ENCODE measurements at regions not wholly inside any gene's neighbourhood (a gene's known extent, or its start where the extent isn't known, plus 50 kb on each side); places are given as distances from the start of the nearest gene placed in this dataset.

- Histone ChIP-seq H3K4me3 (ENCODE audit: low read length) (no peak overlapping the region), H3K27ac (ENCODE audit: low read depth in 1 of 2, low read length in 2 of 2) (no peak overlapping the region), H3K9me3 (ENCODE audit: control insufficient read depth in 1 of 2, insufficient read depth in 1 of 2, low read length in 2 of 2) (peaks cover 0 to 4% of the 10 kb centered on the region in 2 experiments), H3K36me3 (ENCODE audit: insufficient read depth, low read length) (no peaks in the 10 kb centered on the region), H3K4me1 (ENCODE audit: insufficient read depth, low read length) (no peaks in the 10 kb centered on the region), H3K27me3 (ENCODE audit: control insufficient read depth in 1 of 2, insufficient read depth in 2 of 2, low read length in 2 of 2) (no peaks in the 10 kb centered on the region)
- CTCF ChIA-PET, result no interaction called here
- intact Hi-C loops (cut with DNase I, micrococcal nuclease), result no loop called here
- POLR2A ChIA-PET, result no interaction called here
- H3K4me1 Mint-ChIP-seq (ENCODE audit: low read depth), result no peaks in the 10 kb centered on the region
- H3K9me3 Mint-ChIP-seq, result peaks cover 3% of the 10 kb centered on the region
- no peak for DNase-seq
- TF ChIP-seq CTCF (IDR thresholded peaks at IDR 0.05), result no peak
- no peak overlapping the region for H3K27ac Mint-ChIP-seq
- no peaks in the 10 kb centered on the region for H3K27me3 Mint-ChIP-seq
- ATAC-seq (ENCODE audit: poor library complexity), result no peak
- no peak overlapping the region for H3K4me3 Mint-ChIP-seq
- H3K36me3 Mint-ChIP-seq (ENCODE audit: low read depth), result no peaks in the 10 kb centered on the region
These were observed 1264.9 kb upstream of the USP15 start for GRCh38 chr12:60995256-60995825.

- DNase-seq (no peak), ATAC-seq (ENCODE audit: poor library complexity) (no peak)
- intact Hi-C loops (cut with DNase I, micrococcal nuclease), result no loop called here
- no peaks in the 10 kb centered on the region for H3K36me3 Mint-ChIP-seq (ENCODE audit: low read depth)
- no peak overlapping the region for H3K4me3 Mint-ChIP-seq
- ChIA-PET POLR2A (no interaction called here), CTCF (no interaction called here)
- no peak overlapping the region for H3K27ac ChIP-seq (ENCODE audit: low read depth in 1 of 2, low read length in 2 of 2)
- no peaks in the 10 kb centered on the region for H3K27me3 Mint-ChIP-seq
- no peaks in the 10 kb centered on the region for H3K4me1 Mint-ChIP-seq (ENCODE audit: low read depth)
- no peak overlapping the region for H3K27ac Mint-ChIP-seq
- peaks cover 0 to 4% of the 10 kb centered on the region in 2 experiments for H3K9me3 ChIP-seq (ENCODE audit: control insufficient read depth in 1 of 2, insufficient read depth in 1 of 2, low read length in 2 of 2)
- no peaks in the 10 kb centered on the region for H3K27me3 ChIP-seq (ENCODE audit: control insufficient read depth in 1 of 2, insufficient read depth in 2 of 2, low read length in 2 of 2)
- no peaks in the 10 kb centered on the region for H3K36me3 ChIP-seq (ENCODE audit: insufficient read depth, low read length)
- H3K4me3 ChIP-seq (ENCODE audit: low read length), result no peak overlapping the region
- TF ChIP-seq CTCF (IDR thresholded peaks at IDR 0.05), result no peak
- H3K4me1 ChIP-seq (ENCODE audit: insufficient read depth, low read length), result no peaks in the 10 kb centered on the region
- H3K9me3 Mint-ChIP-seq, result peaks cover 3% of the 10 kb centered on the region
These were observed 1262.3 kb upstream of the USP15 start for GRCh38 chr12:60997869-60998378.

GRCh38 chr12:61009192-61009591, 1251.0 kb upstream of the USP15 start:
- Histone ChIP-seq H3K27ac (ENCODE audit: low read depth in 1 of 2, low read length in 2 of 2) (no peak overlapping the region), H3K9me3 (ENCODE audit: control insufficient read depth in 1 of 2, insufficient read depth in 1 of 2, low read length in 2 of 2) (peaks cover 0 to 3% of the 10 kb centered on the region in 2 experiments), H3K4me3 (ENCODE audit: low read length) (no peak overlapping the region), H3K27me3 (ENCODE audit: control insufficient read depth in 1 of 2, insufficient read depth in 2 of 2, low read length in 2 of 2) (no peaks in the 10 kb centered on the region), H3K36me3 (ENCODE audit: insufficient read depth, low read length) (no peaks in the 10 kb centered on the region), H3K4me1 (ENCODE audit: insufficient read depth, low read length) (no peaks in the 10 kb centered on the region)
- ATAC-seq (ENCODE audit: poor library complexity) (no peak), DNase-seq (no peak)
- H3K27ac Mint-ChIP-seq, result no peak overlapping the region
- intact Hi-C loops (cut with DNase I, micrococcal nuclease), result no loop called here
- no peak overlapping the region for H3K4me3 Mint-ChIP-seq
- TF ChIP-seq CTCF (IDR thresholded peaks at IDR 0.05), result no peak
- ChIA-PET POLR2A (no interaction called here), CTCF (no interaction called here)
- no peaks in the 10 kb centered on the region for H3K4me1 Mint-ChIP-seq (ENCODE audit: low read depth)
- no peaks in the 10 kb centered on the region for H3K27me3 Mint-ChIP-seq
- H3K9me3 Mint-ChIP-seq, result no peaks in the 10 kb centered on the region
- H3K36me3 Mint-ChIP-seq (ENCODE audit: low read depth), result no peaks in the 10 kb centered on the region
